ENCODE measurements at regions not wholly inside any gene's neighbourhood (a gene's known extent, or its start where the extent isn't known, plus 50 kb on each side); places are given as distances from the start of the nearest gene placed in this dataset.

DNA sequence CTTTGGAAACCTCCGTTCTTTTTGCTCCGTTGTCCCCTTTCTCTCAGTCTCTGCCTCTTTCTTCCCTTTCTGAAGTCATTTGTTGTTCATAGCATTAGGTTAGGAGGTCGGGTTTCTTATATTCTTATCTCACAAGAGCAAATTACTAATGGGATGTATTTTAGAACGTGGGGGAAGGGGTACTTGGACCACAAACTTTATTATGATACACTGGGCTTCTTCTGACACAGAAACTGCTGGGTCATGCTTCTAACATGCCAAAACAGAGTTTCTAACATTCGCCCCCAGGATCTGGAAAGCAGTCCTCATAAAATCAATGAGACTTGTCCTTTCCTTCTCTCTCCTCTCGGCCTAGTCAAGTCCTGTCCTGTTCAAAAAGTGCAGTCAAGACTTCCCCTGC lies 334.4 kb downstream of the GADD45G start:
- peaks cover 11% of the 10 kb centered on the region for H3K27me3 ChIP-seq (replicated peaks; ENCODE audit: control insufficient read depth, insufficient read depth, low read length)
- no peak overlapping the region for H3K4me3 ChIP-seq (ENCODE audit: low read length)
- no peak for DNase-seq (ENCODE audit: low read depth)
- no peak overlapping the region for H3K9ac ChIP-seq (ENCODE audit: low read length)
- H3K36me3 ChIP-seq (ENCODE audit: control insufficient read depth, insufficient read depth, low read length, severe bottlenecking), result no peaks in the 10 kb centered on the region
- peaks cover 11% of the 10 kb centered on the region for H3K4me1 ChIP-seq (ENCODE audit: control insufficient read depth, insufficient read depth, low read length)
- H3K9me3 ChIP-seq (ENCODE audit: control insufficient read depth, low read length), result no peaks in the 10 kb centered on the region

DNA sequence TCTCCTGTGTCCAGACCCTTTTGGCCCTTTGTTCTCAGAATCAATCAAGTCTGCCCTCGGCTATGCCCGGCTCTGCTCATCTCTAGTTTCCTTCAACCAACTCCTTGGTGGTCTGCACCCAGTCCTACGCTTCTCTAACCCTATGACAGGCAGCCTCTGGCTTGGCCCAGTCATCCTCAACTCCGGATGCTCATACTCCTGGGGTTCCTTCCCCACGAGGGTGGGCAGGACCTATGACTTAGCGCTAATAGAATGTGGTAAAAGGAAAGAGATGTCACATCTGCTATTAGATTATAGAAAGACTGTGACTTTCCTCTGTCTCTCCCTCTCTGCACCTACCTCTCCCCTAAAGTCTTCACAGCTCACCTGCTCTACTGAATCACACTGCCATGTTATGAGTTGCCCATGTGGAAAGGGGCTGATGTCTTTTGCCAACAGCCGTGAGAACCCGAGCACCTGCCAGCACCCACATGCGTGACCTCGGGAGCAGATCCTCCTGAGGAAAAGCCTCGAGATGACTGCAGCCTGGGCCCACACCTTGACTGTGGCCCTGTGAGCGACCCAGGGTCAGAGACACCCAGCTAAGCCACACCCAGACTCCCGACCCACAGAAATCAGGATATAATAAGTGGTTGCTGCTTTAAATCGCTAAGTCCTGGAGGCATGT lies 334.9 kb downstream of the GADD45G start:
- no peak overlapping the region for H3K9ac ChIP-seq (ENCODE audit: low read length)

GRCh38 chr9:89940625-89941024 lies 335.8 kb downstream of the GADD45G start:
- H3K9ac ChIP-seq (ENCODE audit: low read length), result no peak overlapping the region
- H3K4me3 ChIP-seq (ENCODE audit: low read length), result no peak overlapping the region
- DNase-seq (ENCODE audit: low read depth), result no peak
- peaks cover 11% of the 10 kb centered on the region for H3K27me3 ChIP-seq (replicated peaks; ENCODE audit: control insufficient read depth, insufficient read depth, low read length)
- H3K9me3 ChIP-seq (ENCODE audit: control insufficient read depth, low read length), result no peaks in the 10 kb centered on the region
- H3K36me3 ChIP-seq (ENCODE audit: control insufficient read depth, insufficient read depth, low read length, severe bottlenecking), result no peaks in the 10 kb centered on the region
- peaks cover 7% of the 10 kb centered on the region for H3K4me1 ChIP-seq (ENCODE audit: control insufficient read depth, insufficient read depth, low read length)

More for the DNA sequence above, 334.9 kb downstream of the GADD45G start:
- no peak for DNase-seq (ENCODE audit: low read depth)
- H3K27me3 ChIP-seq (replicated peaks; ENCODE audit: control insufficient read depth, insufficient read depth, low read length), result peaks cover 11% of the 10 kb centered on the region
- no peaks in the 10 kb centered on the region for H3K36me3 ChIP-seq (ENCODE audit: control insufficient read depth, insufficient read depth, low read length, severe bottlenecking)
- no peaks in the 10 kb centered on the region for H3K9me3 ChIP-seq (ENCODE audit: control insufficient read depth, low read length)
- H3K4me1 ChIP-seq (ENCODE audit: control insufficient read depth, insufficient read depth, low read length), result peaks cover 11% of the 10 kb centered on the region
- H3K4me3 ChIP-seq (ENCODE audit: low read length), result no peak overlapping the region

- Histone ChIP-seq H3K4me1 (ENCODE audit: control insufficient read depth, insufficient read depth, low read length) (peaks cover 9% of the 10 kb centered on the region), H3K36me3 (ENCODE audit: control insufficient read depth, insufficient read depth, low read length, severe bottlenecking) (no peaks in the 10 kb centered on the region), H3K4me3 (ENCODE audit: low read length) (no peak overlapping the region), H3K9me3 (ENCODE audit: control insufficient read depth, low read length) (no peaks in the 10 kb centered on the region), H3K27me3 (replicated peaks; ENCODE audit: control insufficient read depth, insufficient read depth, low read length) (peaks cover 14% of the 10 kb centered on the region), H3K9ac (ENCODE audit: low read length) (no peak overlapping the region)
- DNase-seq (ENCODE audit: low read depth), result no peak
Observed at GRCh38 chr9:89941875-89942274, 337.1 kb downstream of the GADD45G start.

- Histone ChIP-seq H3K4me3 (ENCODE audit: low read length) (no peak overlapping the region), H3K36me3 (ENCODE audit: control insufficient read depth, insufficient read depth, low read length, severe bottlenecking) (no peaks in the 10 kb centered on the region), H3K9ac (ENCODE audit: low read length) (no peak overlapping the region), H3K27me3 (replicated peaks; ENCODE audit: control insufficient read depth, insufficient read depth, low read length) (peaks cover 14% of the 10 kb centered on the region), H3K4me1 (ENCODE audit: control insufficient read depth, insufficient read depth, low read length) (peaks cover 9% of the 10 kb centered on the region), H3K9me3 (ENCODE audit: control insufficient read depth, low read length) (no peaks in the 10 kb centered on the region)
- DNase-seq (ENCODE audit: low read depth), result no peak
Observed at GRCh38 chr9:89942643-89943042, 337.8 kb downstream of the GADD45G start.

DNA sequence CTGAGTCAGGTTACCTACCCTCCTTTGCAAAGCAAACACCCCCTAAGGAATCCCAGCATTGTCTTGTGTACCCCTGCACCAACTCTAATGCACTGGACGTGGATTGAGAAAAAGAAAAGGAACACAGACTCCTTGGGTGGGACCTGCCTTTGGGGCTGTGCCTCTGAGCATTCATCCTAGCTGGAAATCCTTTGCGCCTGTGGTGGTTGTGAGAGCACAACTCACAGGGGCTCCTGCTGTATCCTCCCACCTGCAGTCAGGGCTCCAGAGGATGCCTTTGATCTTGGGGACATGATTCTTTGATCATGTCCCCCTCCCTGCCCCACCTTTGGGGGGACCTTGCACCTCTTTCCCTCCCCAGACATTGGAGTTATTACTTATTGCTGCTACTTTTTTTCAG lies 338.5 kb downstream of the GADD45G start:
- H3K9ac ChIP-seq (ENCODE audit: low read length), result no peak overlapping the region
- no peak for DNase-seq (ENCODE audit: low read depth)
- no peaks in the 10 kb centered on the region for H3K9me3 ChIP-seq (ENCODE audit: control insufficient read depth, low read length)
- peaks cover 9% of the 10 kb centered on the region for H3K4me1 ChIP-seq (ENCODE audit: control insufficient read depth, insufficient read depth, low read length)
- no peak overlapping the region for H3K4me3 ChIP-seq (ENCODE audit: low read length)
- H3K27me3 ChIP-seq (replicated peaks; ENCODE audit: control insufficient read depth, insufficient read depth, low read length), result peaks cover 14% of the 10 kb centered on the region
- no peaks in the 10 kb centered on the region for H3K36me3 ChIP-seq (ENCODE audit: control insufficient read depth, insufficient read depth, low read length, severe bottlenecking)

DNA sequence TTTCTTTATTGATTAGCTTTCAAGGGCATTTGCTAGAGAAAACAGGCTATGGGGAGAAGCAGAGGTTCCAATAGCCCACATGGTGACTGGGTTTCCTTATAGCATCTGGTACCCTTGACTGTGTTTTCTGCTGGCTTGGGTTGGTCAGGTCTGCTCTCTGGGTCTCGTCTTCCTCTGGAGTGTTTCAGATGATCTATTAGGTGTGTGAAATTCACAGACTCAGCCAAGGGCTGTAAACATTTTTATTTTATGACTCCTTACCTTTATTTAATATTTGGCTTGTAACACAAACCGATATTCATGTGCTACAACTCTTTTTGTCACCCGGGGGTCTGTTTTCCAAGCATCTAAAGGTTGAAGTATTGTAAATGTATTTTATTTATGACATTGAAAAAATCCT lies 338.9 kb downstream of the GADD45G start:
- H3K36me3 ChIP-seq (ENCODE audit: control insufficient read depth, insufficient read depth, low read length, severe bottlenecking), result no peaks in the 10 kb centered on the region
- no peaks in the 10 kb centered on the region for H3K9me3 ChIP-seq (ENCODE audit: control insufficient read depth, low read length)
- H3K4me3 ChIP-seq (ENCODE audit: low read length), result no peak overlapping the region
- peaks cover 9% of the 10 kb centered on the region for H3K4me1 ChIP-seq (ENCODE audit: control insufficient read depth, insufficient read depth, low read length)
- peaks cover 14% of the 10 kb centered on the region for H3K27me3 ChIP-seq (replicated peaks; ENCODE audit: control insufficient read depth, insufficient read depth, low read length)
- H3K9ac ChIP-seq (ENCODE audit: low read length), result no peak overlapping the region
- DNase-seq (ENCODE audit: low read depth), result no peak

- Histone ChIP-seq H3K36me3 (ENCODE audit: control insufficient read depth, insufficient read depth, low read length, severe bottlenecking) (no peaks in the 10 kb centered on the region), H3K4me3 (ENCODE audit: low read length) (no peak overlapping the region), H3K27me3 (replicated peaks; ENCODE audit: control insufficient read depth, insufficient read depth, low read length) (peaks cover 14% of the 10 kb centered on the region), H3K4me1 (ENCODE audit: control insufficient read depth, insufficient read depth, low read length) (peaks cover 9% of the 10 kb centered on the region), H3K9ac (ENCODE audit: low read length) (no peak overlapping the region), H3K9me3 (ENCODE audit: control insufficient read depth, low read length) (no peaks in the 10 kb centered on the region)
- no peak for DNase-seq (ENCODE audit: low read depth)
Observed at GRCh38 chr9:89945133-89945532, 340.3 kb downstream of the GADD45G start.

- DNase-seq (ENCODE audit: low read depth), result no peak
- peaks cover 12% of the 10 kb centered on the region for H3K4me1 ChIP-seq (ENCODE audit: control insufficient read depth, insufficient read depth, low read length)
- H3K9me3 ChIP-seq (ENCODE audit: control insufficient read depth, low read length), result no peaks in the 10 kb centered on the region
- H3K4me3 ChIP-seq (ENCODE audit: low read length), result no peak overlapping the region
- no peaks in the 10 kb centered on the region for H3K36me3 ChIP-seq (ENCODE audit: control insufficient read depth, insufficient read depth, low read length, severe bottlenecking)
- H3K27me3 ChIP-seq (replicated peaks; ENCODE audit: control insufficient read depth, insufficient read depth, low read length), result peaks cover 14% of the 10 kb centered on the region
- no peak overlapping the region for H3K9ac ChIP-seq (ENCODE audit: low read length)
Observed at GRCh38 chr9:89946741-89947140, 341.9 kb downstream of the GADD45G start.

- H3K27me3 ChIP-seq (replicated peaks; ENCODE audit: control insufficient read depth, insufficient read depth, low read length), result peaks cover 3% of the 10 kb centered on the region
- no peak for DNase-seq (ENCODE audit: low read depth)
- no peaks in the 10 kb centered on the region for H3K36me3 ChIP-seq (ENCODE audit: control insufficient read depth, insufficient read depth, low read length, severe bottlenecking)
- no peak overlapping the region for H3K9ac ChIP-seq (ENCODE audit: low read length)
- H3K4me1 ChIP-seq (ENCODE audit: control insufficient read depth, insufficient read depth, low read length), result peaks cover 32% of the 10 kb centered on the region
- no peak overlapping the region for H3K4me3 ChIP-seq (ENCODE audit: low read length)
- no peaks in the 10 kb centered on the region for H3K9me3 ChIP-seq (ENCODE audit: control insufficient read depth, low read length)
Observed at GRCh38 chr9:89949111-89949510, 344.3 kb downstream of the GADD45G start.

- no peaks in the 10 kb centered on the region for H3K36me3 ChIP-seq (ENCODE audit: control insufficient read depth, insufficient read depth, low read length, severe bottlenecking)
- H3K4me3 ChIP-seq (ENCODE audit: low read length), result no peak overlapping the region
- H3K4me1 ChIP-seq (ENCODE audit: control insufficient read depth, insufficient read depth, low read length), result peaks cover 45% of the 10 kb centered on the region
- H3K9ac ChIP-seq (ENCODE audit: low read length), result no peak overlapping the region
- no peaks in the 10 kb centered on the region for H3K27me3 ChIP-seq (replicated peaks; ENCODE audit: control insufficient read depth, insufficient read depth, low read length)
- DNase-seq (ENCODE audit: low read depth), result no peak
- H3K9me3 ChIP-seq (ENCODE audit: control insufficient read depth, low read length), result no peaks in the 10 kb centered on the region
Observed at GRCh38 chr9:89951675-89952074, 346.9 kb downstream of the GADD45G start.

- no peaks in the 10 kb centered on the region for H3K36me3 ChIP-seq (ENCODE audit: control insufficient read depth, insufficient read depth, low read length, severe bottlenecking)
Observed at GRCh38 chr9:89952401-89952800, 347.6 kb downstream of the GADD45G start.

More at GRCh38 chr9:89952401-89952800, 347.6 kb downstream of the GADD45G start:
- no peak overlapping the region for H3K9ac ChIP-seq (ENCODE audit: low read length)
- no peaks in the 10 kb centered on the region for H3K27me3 ChIP-seq (replicated peaks; ENCODE audit: control insufficient read depth, insufficient read depth, low read length)
- H3K9me3 ChIP-seq (ENCODE audit: control insufficient read depth, low read length), result no peaks in the 10 kb centered on the region
- DNase-seq (ENCODE audit: low read depth), result no peak
- H3K4me1 ChIP-seq (ENCODE audit: control insufficient read depth, insufficient read depth, low read length), result peaks cover 43% of the 10 kb centered on the region
- H3K4me3 ChIP-seq (ENCODE audit: low read length), result no peak overlapping the region
